Globus pallidus (tissue), 1 donor: ENCODE measurements at regions not wholly inside any gene's neighbourhood (a gene's known extent, or its start where the extent isn't known, plus 50 kb on each side); places are given as distances from the start of the nearest gene placed in this dataset.

ENCODE experiments used
- DNase-seq: peaks from one replicate; pipeline ENCODE4 v3.0.0-alpha.2; 2015; ENCODE audit warnings: low spot score

- DNase-seq, result no peak
Observed at GRCh38 chr2:66802877-66803276, 368.0 kb downstream of the MEIS1 start.

- no peak for DNase-seq
Observed at GRCh38 chr2:66803726-66804125, 368.8 kb downstream of the MEIS1 start.

- peak; percentile 23 for DNase-seq
Observed at GRCh38 chr2:66805016-66805865, 370.3 kb downstream of the MEIS1 start.

- DNase-seq, result no peak
Observed at GRCh38 chr2:66805968-66806367, 371.0 kb downstream of the MEIS1 start.

GRCh38 chr2:66813525-66813924, 378.6 kb downstream of the MEIS1 start:
- no peak for DNase-seq

GRCh38 chr2:66813976-66814375, 379.1 kb downstream of the MEIS1 start:
- DNase-seq, result no peak

GRCh38 chr2:66814916-66815315, 380.0 kb downstream of the MEIS1 start:
- no peak for DNase-seq

- DNase-seq, result no peak
Observed at GRCh38 chr2:66815886-66816285, 381.0 kb downstream of the MEIS1 start.

- no peak for DNase-seq
Observed at GRCh38 chr2:66821168-66821567, 386.2 kb downstream of the MEIS1 start.

GRCh38 chr2:66822186-66822585, 387.3 kb downstream of the MEIS1 start:
- DNase-seq, result no peak

GRCh38 chr2:66824926-66825325, 390.0 kb downstream of the MEIS1 start:
- no peak for DNase-seq

GRCh38 chr2:66827851-66828250, 392.9 kb downstream of the MEIS1 start:
- no peak for DNase-seq

- DNase-seq, result no peak
Observed at GRCh38 chr2:66828876-66829275, 394.0 kb downstream of the MEIS1 start.

- no peak for DNase-seq
Observed at GRCh38 chr2:66830881-66831280, 396.0 kb downstream of the MEIS1 start.

GRCh38 chr2:66832646-66833435, 397.9 kb downstream of the MEIS1 start:
- no peak for DNase-seq

GRCh38 chr2:66834859-66835258, 399.9 kb downstream of the MEIS1 start:
- no peak for DNase-seq

- no peak for DNase-seq
Observed at GRCh38 chr2:66836851-66837250, 401.9 kb downstream of the MEIS1 start.

GRCh38 chr2:66839551-66840320, 404.8 kb downstream of the MEIS1 start:
- no peak for DNase-seq

- no peak for DNase-seq
Observed at GRCh38 chr2:66840321-66841002, 405.5 kb downstream of the MEIS1 start.

GRCh38 chr2:66843847-66844246, 408.9 kb downstream of the MEIS1 start:
- no peak for DNase-seq

- no peak for DNase-seq
Observed at GRCh38 chr2:66845307-66845706, 410.4 kb downstream of the MEIS1 start.

- DNase-seq, result no peak
Observed at GRCh38 chr2:66846887-66847286, 412.0 kb downstream of the MEIS1 start.
